Muscle of arm (tissue), 1 donor: ENCODE measurements at regions not wholly inside any gene's neighbourhood (a gene's known extent, or its start where the extent isn't known, plus 50 kb on each side); places are given as distances from the start of the nearest gene placed in this dataset.
"Not testable (repeated sequence)": the region's sequence is repeated elsewhere in the genome, so short reads cannot be mapped to it uniquely, and the experiment has no call there.

Source experiments
- DNase-seq: peaks from one replicate; pipeline ENCODE4 v3.0.0-alpha.2; 2013

DNA sequence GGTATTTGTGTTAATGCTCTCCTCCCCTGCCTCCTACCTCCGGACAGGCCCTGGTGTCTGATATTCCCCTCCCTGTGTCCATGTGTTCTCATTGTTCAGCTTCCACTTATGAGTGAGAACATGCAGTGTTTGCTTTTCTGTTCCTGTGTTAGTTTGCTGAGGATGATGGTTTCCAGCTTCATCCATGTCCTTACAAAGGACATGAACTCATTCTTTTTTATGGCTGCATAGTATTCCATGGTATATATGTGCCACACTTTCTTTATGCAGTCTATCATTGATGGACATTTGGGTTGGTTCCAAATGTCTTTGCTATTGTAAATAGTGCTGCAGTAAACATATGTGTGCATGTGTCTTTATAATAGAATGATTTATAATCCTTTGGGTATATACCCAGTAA lies 105.2 kb upstream of the SNX2 start:
- not testable (repeated sequence) for DNase-seq

DNA sequence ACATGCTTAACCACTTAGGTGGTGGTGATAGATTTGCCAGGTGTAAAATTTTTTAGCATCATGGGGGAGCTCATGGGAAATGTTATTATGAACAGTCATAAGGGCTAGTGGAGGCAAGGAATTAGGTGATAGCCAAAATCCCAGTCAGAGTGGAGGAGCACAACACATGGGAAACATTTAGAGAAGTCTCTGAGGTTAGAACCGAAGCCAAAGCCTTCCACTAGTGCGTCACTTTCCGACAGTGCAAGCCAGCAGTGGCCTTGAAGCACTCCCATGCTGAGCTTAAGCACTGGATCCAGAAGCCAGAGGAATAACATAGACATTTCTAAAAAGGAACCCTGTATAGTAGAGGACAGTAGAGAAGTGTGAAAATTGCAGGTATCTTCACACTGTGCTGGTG lies 101.5 kb upstream of the SNX2 start:
- DNase-seq = peak; percentile 94

DNA sequence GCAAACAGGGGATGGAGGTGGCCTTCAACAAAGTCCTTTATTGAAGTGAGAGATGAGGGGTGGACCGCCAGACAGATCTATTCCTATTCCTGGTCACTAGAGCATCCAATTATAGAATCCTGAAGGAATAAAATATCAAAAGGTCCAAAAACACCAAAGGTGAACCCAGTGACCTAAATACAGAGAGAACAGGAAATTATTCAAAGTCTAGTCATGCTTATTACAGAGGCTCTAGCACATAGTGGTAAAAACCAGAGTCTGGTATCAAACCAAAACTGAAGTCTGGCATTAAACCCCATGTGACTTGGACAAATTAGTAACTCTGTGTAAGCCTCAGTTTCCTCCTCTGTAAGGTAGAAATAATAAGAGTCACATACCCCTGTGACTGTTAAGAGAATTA lies 100.5 kb upstream of the SNX2 start:
- DNase-seq = no peak

DNA sequence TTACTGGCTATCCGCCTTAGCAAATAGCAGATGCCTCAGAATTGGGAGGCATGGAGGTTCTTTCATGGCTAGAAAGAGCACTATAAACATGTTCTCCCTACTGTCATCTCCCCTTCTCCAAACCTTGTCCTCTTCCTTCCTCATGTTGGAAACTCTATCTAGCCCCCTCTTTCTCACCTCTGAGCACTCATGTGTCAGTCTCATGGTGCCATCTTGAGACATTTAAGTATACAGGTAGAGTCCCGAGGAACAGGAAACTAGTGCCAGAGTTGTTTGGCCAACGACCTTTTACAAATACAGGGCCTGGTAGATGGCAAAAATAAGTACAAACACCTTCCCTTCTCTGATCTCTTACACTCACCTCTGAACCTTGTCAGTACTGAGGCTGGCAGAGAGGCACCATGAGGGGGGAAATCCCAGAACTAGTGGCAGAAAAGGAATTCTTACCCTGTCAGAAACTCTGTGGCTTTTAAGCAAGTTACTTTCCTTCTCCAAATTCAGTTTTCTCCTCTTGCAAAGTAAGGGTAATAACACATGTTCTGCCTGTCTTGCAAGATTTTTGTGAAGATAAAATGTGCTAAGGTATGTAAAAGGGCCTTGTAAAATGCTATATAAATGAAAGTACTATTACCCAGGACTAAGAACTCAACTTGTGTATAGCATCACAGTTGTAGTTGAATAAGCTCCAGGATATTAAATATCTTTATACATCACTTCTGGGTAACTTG lies 94.1 kb upstream of the SNX2 start:
- no peak for DNase-seq

DNA sequence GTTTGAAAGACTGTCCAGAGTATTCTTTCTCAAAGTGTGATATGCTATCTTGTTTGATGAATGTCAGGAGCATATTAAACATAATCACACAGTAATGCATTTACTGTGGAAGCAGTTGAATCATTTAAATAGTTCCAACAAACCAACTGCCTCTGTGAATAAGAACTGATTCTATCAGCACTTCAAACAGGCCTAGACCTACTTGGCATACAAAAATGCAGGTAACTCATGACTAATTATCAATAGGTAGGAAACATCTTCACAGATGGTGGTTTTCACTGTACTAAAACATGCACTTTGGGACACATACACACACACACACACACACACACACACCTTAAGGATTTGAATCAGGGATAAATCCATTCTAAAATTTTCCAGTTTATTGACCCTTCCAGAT lies 91.2 kb upstream of the SNX2 start:
- no peak for DNase-seq

DNA sequence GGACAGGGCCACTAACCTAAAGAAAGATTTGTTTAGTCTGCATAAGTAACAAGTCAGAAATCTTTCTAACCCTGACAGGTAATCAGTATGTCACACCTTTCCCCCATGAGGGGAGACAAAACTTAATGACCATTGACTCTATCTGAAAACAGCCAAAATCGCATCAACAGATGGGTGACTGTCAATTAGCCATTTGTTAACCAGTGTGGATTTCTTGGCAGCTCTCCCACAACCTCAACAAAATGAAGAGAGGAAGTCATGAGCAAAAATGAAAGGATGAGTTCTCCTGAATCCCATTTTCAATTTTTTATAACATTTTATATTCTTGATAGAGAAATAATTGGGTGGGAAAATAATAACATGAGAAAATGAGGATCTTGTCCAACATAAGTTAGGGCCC lies 84.6 kb upstream of the SNX2 start:
- no peak for DNase-seq

DNA sequence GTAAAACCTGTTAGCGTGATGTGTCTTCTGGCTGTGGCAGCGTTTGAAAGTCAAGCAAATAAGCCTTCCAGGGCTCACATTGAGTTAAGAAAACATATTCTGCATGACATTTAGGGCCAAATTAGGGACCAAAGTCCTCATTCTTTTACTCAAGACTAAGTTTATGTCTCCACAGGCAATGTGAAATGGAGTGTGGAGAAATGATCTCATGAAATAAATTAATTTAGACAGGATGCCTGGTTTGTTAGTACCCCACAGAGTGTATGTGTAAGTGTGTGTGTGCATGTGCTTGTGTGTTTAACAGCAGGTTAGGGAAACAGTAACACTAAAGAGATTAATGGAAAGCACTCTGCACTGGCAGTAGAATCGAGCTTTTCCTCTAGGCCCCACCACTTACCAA lies 82.9 kb upstream of the SNX2 start:
- DNase-seq = no peak

DNA sequence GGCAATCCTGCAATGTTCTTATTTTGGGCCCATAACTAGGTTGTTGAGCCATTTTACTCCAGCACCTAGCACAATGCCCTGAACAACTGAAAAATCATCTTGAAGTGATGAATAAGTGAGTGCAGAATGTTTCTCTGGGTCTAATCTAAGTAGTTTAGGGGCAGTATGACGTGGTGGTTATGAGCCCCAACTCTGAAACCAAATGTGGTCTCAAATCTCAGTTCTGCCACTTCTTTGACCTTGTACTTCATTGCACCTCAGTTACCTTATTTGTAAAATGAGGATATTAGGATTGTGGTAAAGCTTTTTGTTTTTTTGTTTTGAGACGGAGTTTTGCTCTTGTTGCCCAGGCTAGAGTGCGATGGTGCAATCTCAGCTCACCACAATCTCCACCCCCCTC lies 80.9 kb upstream of the SNX2 start:
- DNase-seq = no peak

DNA sequence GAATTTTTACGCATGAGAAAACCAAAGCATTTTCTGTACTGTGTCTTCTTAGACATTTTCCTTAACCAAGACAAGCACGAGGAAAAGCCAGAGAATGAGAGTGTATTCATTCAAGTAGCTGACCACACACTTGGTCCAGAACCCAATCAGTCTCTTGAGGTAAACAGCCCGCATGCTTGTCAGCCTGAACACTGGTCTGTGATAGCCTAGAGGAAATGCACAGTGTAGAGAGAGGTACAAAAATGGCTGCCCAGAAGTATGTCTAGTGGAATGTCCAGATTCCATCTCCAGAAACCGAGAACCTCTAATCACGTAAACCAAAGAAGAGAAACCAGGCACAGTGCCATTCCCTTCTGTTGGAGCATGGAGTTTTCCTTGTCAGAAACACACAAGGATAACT lies 80.0 kb upstream of the SNX2 start:
- DNase-seq = no peak

DNA sequence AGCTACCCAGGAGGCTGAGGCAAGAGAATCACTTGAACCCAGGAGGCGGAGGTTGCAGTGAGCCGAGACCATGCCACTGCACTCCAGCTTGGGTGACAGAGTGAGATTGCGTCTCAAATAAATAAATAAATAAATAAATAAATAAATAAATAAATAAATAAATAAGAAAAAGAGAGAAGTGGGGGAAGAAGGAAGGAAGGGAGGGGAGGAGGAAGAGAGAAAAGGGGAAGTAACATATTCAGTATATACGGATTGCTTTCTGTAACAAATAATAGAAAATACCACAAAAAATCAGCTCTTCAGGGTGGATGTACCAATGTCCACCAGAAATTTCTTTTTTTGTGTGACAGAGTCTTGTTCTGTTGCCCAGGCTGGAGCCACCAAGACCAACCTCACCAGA lies 78.1 kb upstream of the SNX2 start:
- DNase-seq = not testable (repeated sequence)

DNA sequence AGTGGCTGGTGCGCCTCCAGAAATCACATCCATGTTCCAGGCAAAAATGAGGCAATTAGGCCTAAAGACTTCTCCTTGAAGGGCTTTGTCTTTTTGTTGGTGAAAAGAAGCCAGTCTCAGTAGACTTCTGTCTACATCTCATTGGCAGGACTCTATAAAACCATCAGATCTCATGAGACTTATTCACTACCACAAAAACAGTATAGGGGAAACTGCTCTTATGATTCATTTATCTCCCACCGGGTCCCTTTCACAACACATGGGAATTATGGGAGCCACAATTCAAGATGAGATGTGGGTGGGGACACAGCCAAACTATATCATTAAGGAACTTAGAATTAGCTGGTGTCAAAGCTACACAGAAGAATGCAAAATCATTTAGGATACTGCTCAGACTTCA lies 77.7 kb upstream of the SNX2 start:
- DNase-seq = no peak

DNA sequence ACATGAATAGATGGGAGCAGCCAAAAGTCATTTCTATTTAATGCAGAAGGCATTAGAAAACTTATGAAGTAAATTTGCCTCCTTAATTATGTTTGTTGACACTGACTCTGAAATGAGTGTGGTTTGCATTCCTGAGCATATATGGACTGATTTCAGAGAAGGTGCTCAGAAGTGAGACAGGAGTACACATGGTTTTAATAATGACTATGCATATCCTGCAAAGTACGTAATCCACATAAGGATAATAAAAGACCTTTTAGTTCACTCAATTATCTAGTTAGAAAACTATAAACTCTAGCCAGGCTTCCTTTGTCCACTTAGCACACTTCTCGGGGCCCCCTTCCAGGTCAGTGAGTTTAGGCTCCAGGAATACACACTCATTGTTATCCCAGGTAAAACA lies 75.7 kb upstream of the SNX2 start:
- DNase-seq = no peak

DNA sequence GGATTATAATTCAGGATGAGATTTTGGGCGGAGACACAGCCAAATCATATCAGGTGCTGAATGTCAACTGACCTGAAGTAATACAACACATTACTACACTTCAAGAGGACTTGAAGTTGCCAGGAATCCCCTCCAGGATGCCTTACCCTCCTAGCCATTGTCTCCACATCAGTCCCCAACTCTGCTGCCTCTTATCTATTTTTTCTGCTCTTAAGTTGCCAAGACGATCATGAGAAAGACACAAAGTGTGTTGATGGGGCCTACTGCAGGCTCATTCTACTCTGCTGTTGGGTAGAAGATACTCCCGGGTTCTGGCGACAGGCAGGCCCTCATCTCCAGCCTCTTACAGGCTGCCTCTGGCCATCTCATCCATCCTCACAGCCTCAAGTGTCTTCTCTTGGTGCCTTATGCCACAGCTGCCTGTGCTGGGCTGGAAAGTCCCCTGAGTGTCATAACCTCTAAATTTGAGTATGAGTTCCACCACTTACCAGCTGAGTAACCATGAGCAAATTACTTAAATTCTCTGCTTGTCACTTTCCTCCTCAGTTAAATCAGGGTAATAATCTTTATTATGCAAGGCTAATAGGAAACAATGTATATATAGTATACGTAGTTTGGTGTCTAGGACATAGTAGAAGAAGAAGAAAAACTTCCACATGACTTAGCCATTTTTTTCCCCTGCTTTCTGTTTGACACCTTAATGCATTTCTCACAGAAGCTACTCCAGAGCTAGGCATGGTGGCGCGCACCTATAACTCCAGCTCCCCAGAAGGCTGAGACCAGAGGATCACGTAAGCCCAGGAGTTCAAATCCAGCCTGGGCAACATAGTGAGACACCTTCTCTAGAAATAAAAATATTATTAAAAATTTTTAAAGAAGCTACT lies 73.0 kb upstream of the SNX2 start:
- no peak for DNase-seq

DNA sequence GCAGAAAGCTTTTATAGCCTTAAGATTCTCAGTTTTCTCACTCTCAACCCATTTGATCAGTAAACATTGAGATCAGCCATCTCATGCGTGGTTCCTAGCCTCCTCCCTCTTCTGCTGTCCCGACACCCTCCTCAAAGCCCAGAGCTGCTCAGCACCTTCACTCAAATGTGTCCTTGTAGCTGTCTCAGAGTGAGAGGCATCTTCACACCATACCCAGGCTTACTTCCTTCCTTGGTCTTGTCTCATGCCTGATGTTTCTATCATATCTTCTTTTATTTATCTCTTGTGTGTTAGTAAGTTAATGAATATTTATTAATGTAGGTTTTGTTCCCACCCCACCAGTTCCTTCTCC lies 72.4 kb upstream of the SNX2 start:
- DNase-seq = no peak

DNA sequence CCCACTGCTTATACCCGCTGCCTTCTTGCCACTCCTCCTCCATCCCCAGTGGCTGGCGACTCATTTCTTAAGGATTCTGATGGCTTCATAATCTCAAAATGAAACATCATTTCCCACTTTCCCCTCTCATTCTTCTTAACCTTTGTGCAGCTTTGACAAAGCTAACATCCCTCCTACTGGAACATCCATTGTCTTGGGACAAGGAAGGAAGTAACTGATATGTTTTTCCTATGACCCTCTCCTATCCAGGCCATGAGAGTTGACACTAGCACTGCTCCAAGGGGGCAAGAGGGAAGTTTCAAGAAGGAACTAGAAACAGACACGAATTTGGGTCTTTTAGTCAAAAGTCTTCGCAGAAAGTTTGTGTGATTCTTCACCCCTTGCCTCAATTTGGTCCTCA lies 71.7 kb upstream of the SNX2 start:
- DNase-seq = no peak

DNA sequence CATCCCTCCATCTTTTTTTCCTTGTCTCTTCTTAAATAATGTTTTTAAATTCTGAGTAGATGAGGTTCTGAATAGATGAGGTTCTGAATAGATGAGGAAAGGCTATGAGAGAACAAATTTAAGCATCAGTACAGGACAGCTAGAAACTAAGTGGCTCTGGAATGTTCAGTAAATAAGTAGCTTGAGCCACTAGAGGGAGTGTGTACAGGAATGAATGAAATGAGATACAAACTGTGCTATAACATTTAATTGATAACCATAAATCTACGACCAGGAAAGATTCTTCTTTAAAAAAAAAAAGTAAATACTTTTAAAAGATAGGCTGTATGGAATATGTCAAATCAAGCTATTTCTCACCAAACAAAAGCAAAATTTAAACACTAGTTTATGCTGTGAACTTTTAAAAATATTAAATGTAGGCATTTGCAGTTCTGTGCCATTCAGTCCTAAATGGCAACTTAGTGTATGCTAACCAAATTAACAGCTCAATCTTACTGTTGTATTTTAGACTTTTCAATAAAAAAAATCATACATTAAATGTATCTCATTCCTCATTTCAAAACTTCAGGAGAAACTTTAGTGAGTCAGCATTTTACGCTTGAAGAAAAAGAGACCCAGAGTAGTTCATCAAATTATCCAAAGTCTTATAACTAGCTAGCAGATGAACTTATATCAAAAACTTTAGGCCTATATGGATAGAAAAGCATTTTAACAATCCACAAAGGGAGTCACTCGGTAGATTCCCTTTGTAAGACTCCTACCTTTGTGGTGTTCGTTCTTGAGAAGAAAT lies 70.4 kb upstream of the SNX2 start:
- no peak for DNase-seq

DNA sequence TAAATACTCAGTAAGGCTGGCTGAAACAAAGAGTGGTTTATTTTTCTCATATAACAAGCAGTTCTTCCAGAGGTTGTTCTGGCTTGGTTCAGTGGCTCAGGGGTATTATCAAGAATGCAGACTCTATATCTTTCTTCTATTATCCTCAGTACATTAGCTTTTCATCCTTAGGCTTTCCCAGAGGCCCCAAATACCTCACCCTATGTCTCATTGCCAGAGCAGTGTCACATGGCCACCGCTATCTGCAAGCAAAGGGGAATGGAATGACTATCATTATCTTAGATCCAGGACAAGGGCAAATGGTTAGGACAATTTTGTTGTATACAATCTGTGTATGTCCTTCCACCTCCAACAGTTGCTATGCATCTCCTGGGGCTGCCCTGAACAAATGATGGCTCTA lies 69.0 kb upstream of the SNX2 start:
- DNase-seq = no peak

DNA sequence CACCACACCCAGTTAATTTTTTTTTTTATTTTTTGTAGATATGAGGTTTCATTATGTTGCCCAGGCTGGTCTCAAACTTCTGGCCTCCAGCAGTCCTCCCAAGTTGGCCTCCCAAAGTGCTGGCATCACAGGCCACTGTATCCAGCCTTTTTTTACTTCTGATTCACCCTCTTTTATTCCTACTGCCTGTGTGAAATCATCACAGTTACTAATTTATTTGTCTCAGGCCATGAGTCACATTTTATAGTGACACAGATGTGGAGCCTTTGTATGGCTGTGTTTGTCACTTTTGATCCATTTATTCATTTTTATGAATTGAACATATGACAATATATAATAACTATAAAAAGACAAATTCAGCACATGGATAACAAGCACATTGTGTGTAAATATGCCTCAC lies 67.1 kb upstream of the SNX2 start:
- no peak for DNase-seq

DNA sequence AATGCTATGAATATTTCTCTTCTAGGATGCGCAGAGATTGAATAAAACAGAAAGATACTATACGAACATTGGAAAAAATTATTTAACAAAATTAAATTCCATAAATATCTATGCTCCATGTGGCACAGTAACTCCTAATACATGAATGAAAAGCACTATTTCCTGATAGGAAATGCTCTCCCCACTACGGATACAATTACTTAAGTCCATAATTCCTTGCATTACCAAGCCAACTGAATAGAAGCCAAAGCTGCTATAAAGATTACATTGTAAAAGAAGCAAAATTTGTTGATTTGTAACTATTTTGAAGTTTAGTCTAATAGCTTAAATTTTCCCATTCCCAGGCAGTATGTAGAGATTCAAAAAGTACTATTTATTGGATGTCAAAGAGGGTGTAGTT lies 61.8 kb upstream of the SNX2 start:
- DNase-seq = no peak

DNA sequence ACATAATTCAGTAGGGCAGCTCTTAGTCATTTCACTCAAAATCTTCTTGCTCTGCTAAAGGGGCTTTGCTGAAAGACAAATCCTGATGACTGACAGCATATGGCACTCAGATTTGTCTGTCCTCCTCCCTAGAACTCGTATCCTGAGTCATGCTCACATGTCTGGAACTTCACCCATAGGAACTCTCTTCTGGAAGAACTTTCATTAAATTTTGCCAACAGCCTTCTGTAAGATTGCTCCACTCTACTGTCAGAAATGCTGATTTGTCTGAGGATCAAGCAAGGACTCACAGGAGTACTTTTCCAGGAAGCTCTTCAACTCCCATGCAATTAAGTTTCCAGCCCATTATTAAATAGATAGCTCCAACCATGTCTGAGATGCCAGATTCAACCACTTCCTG lies 59.8 kb upstream of the SNX2 start:
- DNase-seq = no peak

DNA sequence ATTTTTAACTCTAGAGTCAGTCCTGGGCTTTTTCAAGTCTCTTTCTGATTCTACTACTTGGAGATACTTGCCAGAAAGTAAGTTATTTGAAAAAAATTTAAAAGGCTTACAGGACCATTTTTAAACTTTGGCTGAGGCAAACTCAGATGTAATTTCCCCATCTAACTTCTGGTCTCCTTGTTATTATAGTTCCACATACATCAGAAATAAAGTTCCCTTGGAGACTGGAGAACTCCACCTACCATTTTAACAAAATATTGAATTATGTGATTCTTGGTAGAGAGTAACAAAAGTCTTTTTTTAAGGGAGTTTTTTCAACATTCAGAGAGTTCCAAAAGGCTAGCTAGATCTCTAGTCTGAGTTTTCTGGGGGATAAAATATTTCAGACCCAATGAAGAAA lies 56.3 kb upstream of the SNX2 start:
- DNase-seq = no peak

DNA sequence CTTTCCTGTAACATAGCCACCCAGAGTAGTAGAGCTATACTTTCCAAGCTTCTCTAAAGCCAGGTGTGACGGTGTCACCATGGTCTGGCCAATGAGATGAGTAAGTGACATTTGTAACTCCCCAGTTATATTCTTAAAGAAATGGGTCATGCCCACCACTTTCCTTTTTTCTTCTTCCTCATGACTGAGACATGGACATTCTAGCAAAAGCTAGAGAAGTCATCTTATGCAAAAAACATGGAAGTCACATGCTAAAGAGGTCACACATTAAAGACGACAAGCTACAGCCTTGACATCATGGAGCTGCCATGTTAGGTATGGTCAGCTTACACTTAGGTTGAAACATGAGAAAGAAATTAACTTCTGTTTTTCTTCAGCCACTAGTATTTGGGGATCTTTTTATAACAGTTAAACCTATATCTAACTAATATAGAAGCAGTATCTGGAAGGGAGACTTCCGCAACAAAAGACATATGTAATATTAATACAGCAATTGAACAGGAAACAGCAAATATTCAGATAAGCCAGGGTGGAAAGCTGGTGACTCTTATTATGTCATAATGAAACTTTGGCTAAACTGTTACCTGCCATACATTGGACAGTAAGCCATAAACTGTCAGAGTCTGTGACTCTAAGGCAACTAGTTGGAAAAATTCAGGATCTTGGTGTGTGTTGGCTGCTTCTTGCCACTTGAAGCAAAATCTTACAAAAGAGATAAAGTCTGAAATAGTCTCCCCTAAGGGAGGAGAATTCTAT lies 54.7 kb upstream of the SNX2 start:
- no peak for DNase-seq
